ENCODE measurements at regions not wholly inside any gene's neighbourhood (a gene's known extent, or its start where the extent isn't known, plus 50 kb on each side); places are given as distances from the start of the nearest gene placed in this dataset.

DNA sequence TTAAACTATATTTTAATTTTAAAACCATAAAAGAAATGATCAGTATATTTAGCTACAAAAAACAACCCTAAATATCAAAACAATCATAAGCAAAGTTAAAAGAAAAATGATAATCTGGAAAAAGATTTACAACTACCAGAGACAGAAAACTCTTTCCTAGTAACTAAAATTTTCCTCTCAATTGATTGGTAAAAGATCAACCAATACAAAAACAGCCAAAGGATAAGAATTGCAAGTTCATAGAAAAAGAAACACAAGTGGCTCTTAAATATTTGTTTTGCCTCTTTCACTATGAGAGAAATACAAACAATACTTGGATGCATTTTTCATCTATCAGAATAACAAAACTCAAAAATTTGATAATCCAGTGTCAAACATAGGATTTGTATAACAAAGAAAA, 101.8 kb upstream of the ZC3H15 start:
- no peak for TF ChIP-seq CTCF (IDR thresholded peaks at IDR 0.05)
- TF ChIP-seq POLR2AphosphoS5 (IDR thresholded peaks at IDR 0.05) = no peak
- no peak for TF ChIP-seq POLR2A (IDR thresholded peaks at IDR 0.05)
- no peak for TF ChIP-seq EP300 (IDR thresholded peaks at IDR 0.05)
